HG03469 (cell line): ENCODE measurements at regions not wholly inside any gene's neighbourhood (a gene's known extent, or its start where the extent isn't known, plus 50 kb on each side); places are given as distances from the start of the nearest gene placed in this dataset.
"Not testable (repeated sequence)": the region's sequence is repeated elsewhere in the genome, so short reads cannot be mapped to it uniquely, and the experiment has no call there.

Source experiments
- ATAC-seq: cut with Tn5 transposase; IDR thresholded peaks from one replicate; pipeline ENCODE4 v1.9.1; 2021; ENCODE audit warnings: mild to moderate bottlenecking, moderate library complexity, moderate number of reproducible peaks; ENCODE audit not compliant: unreplicated experiment

- no peak for ATAC-seq
Measured at GRCh38 chr6:99143108-99143861, 195.5 kb upstream of the FBXL4 start.

GRCh38 chr6:99141906-99142305, 194.2 kb upstream of the FBXL4 start:
- not testable (repeated sequence) for ATAC-seq

GRCh38 chr6:99138445-99138844, 190.7 kb upstream of the FBXL4 start:
- no peak for ATAC-seq

GRCh38 chr6:99137314-99137713, 189.6 kb upstream of the FBXL4 start:
- no peak for ATAC-seq

GRCh38 chr6:99136488-99136887, 188.7 kb upstream of the FBXL4 start:
- no peak for ATAC-seq

GRCh38 chr6:99132026-99132635, 184.4 kb upstream of the FBXL4 start:
- no peak for ATAC-seq

GRCh38 chr6:99130897-99131873, 183.4 kb upstream of the FBXL4 start:
- ATAC-seq, result no peak

- ATAC-seq, result no peak
Measured at GRCh38 chr6:99129835-99130234, 182.1 kb upstream of the FBXL4 start.

GRCh38 chr6:99121748-99122147, 174.0 kb upstream of the FBXL4 start:
- no peak for ATAC-seq

- no peak for ATAC-seq
Measured at GRCh38 chr6:99120641-99121040, 172.9 kb upstream of the FBXL4 start.

GRCh38 chr6:99119109-99120031, 171.6 kb upstream of the FBXL4 start:
- ATAC-seq, result peak; percentile 80

GRCh38 chr6:99114769-99115406, 167.1 kb upstream of the FBXL4 start:
- no peak for ATAC-seq

GRCh38 chr6:99111590-99111989, 163.8 kb upstream of the FBXL4 start:
- ATAC-seq, result no peak

- no peak for ATAC-seq
Measured at GRCh38 chr6:99110029-99110428, 162.3 kb upstream of the FBXL4 start.

- ATAC-seq, result no peak
Measured at GRCh38 chr6:99104218-99104617, 156.5 kb upstream of the FBXL4 start.

GRCh38 chr6:99099243-99099642, 151.5 kb upstream of the FBXL4 start:
- no peak for ATAC-seq

- ATAC-seq, result no peak
Measured at GRCh38 chr6:99096170-99096569, 148.4 kb upstream of the FBXL4 start.

GRCh38 chr6:99093456-99094190, 145.9 kb upstream of the FBXL4 start:
- no peak for ATAC-seq

- no peak for ATAC-seq
Measured at GRCh38 chr6:99092461-99092860, 144.7 kb upstream of the FBXL4 start.
